ENCODE measurements at regions not wholly inside any gene's neighbourhood (a gene's known extent, or its start where the extent isn't known, plus 50 kb on each side); places are given as distances from the start of the nearest gene placed in this dataset.

DNA sequence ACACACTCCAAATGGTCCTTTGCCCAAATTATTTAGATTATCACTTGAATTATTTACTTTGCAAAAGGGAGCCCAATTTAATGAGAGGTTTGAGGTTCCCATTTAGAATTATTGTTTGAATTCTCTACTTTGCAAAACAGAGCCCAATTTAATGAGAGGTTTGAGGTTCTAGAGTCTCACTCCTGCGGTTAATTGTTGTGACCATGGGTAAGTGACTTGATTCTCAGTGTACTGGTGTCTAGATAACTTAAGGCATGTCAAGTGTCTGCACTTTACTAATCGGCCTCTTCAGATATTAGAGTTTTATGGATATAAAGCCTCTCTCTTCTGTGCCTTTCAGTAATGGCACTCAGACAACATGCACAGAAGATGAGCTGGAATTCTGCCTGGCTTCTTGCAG is 67.5 kb downstream of the YIPF5 start:
- Mint-ChIP-seq H3K4me3 (no peak overlapping the region), H3K4me1 (no peaks in the 10 kb centered on the region), H3K27me3 (peaks cover 13% of the 10 kb centered on the region), H3K27ac (no peak overlapping the region), H3K9me3 (ENCODE audit: insufficient read depth) (no peaks in the 10 kb centered on the region)
- Histone ChIP-seq H3K4me3 (ENCODE audit: control extremely low read depth in 1 of 5, extremely low read depth in 1 of 5, insufficient read depth in 1 of 5, low read depth in 2 of 5, low read length in 4 of 5) (no peak overlapping the region), H3K4me2 (replicated peaks; ENCODE audit: low read depth, low read length, poor library complexity, severe bottlenecking) (no peak overlapping the region), H3K4me1 (ENCODE audit: control insufficient read depth in 2 of 2, insufficient read depth in 2 of 2, low read length in 2 of 2) (no peaks in the 10 kb centered on the region), H3K9ac (ENCODE audit: low read length) (no peak overlapping the region), H3K79me2 (ENCODE audit: control insufficient read depth, insufficient read depth, low read length) (no peaks in the 10 kb centered on the region), H3K27me3 (replicated peaks in 1 of 4; ENCODE audit: control extremely low read depth in 1 of 4, control insufficient read depth in 3 of 4, insufficient read depth in 4 of 4, low read length in 3 of 4) (peaks cover 0 to 1% (median 0%) of the 10 kb centered on the region in 4 experiments), H4K20me1 (ENCODE audit: control insufficient read depth, insufficient read depth, low read length, poor library complexity, severe bottlenecking) (no peaks in the 10 kb centered on the region), H3K27ac (ENCODE audit: low read length in 2 of 2) (no peak overlapping the region), H2AFZ (ENCODE audit: insufficient read depth, low read depth, low read length, poor library complexity, severe bottlenecking) (no peak overlapping the region), H3K36me3 (replicated peaks in 1 of 2; ENCODE audit: control extremely low read depth in 1 of 2, control insufficient read depth in 1 of 2, extremely low read depth in 1 of 2, insufficient read depth in 2 of 2, low read length in 1 of 2) (no peaks in the 10 kb centered on the region), H3K9me3 (ENCODE audit: control extremely low read depth in 1 of 3, control insufficient read depth in 2 of 3, insufficient read depth in 1 of 3, low read length in 2 of 3) (no peaks in the 10 kb centered on the region)
- no peak for DNase-seq
- intact Hi-C loops (cut with micrococcal nuclease) = no loop called here
- 100% methylated on average over 1 of the region's 2 CpGs for WGBS (ENCODE audit: insufficient coverage)
- ChIA-PET CTCF (no interaction called here), POLR2A (no interaction called here)
- ATAC-seq (ENCODE audit: low read depth) = no peak
- TF ChIP-seq CTCF (IDR thresholded peaks at IDR 0.05) = no peak
- TF ChIP-seq EZH2 (IDR thresholded peaks at IDR 0.05; ENCODE audit: borderline replicate concordance, insufficient read depth, low read depth, low read length, poor library complexity, severe bottlenecking) = no peak

- Histone ChIP-seq H3K4me2 (replicated peaks; ENCODE audit: low read depth, low read length, poor library complexity, severe bottlenecking) (no peak overlapping the region), H3K27me3 (replicated peaks in 1 of 4; ENCODE audit: control extremely low read depth in 1 of 4, control insufficient read depth in 3 of 4, insufficient read depth in 4 of 4, low read length in 3 of 4) (peaks cover 0 to 3% (median 0%) of the 10 kb centered on the region in 4 experiments), H4K20me1 (ENCODE audit: control insufficient read depth, insufficient read depth, low read length, poor library complexity, severe bottlenecking) (no peaks in the 10 kb centered on the region), H3K4me3 (ENCODE audit: control extremely low read depth in 1 of 5, extremely low read depth in 1 of 5, insufficient read depth in 1 of 5, low read depth in 2 of 5, low read length in 4 of 5) (no peak overlapping the region), H3K4me1 (ENCODE audit: control insufficient read depth in 2 of 2, insufficient read depth in 2 of 2, low read length in 2 of 2) (no peaks in the 10 kb centered on the region), H3K9ac (ENCODE audit: low read length) (no peak overlapping the region), H3K79me2 (ENCODE audit: control insufficient read depth, insufficient read depth, low read length) (no peaks in the 10 kb centered on the region), H3K9me3 (ENCODE audit: control extremely low read depth in 1 of 3, control insufficient read depth in 2 of 3, insufficient read depth in 1 of 3, low read length in 2 of 3) (no peaks in the 10 kb centered on the region), H3K27ac (ENCODE audit: low read length in 2 of 2) (no peak overlapping the region), H2AFZ (ENCODE audit: insufficient read depth, low read depth, low read length, poor library complexity, severe bottlenecking) (no peak overlapping the region), H3K36me3 (replicated peaks in 1 of 2; ENCODE audit: control extremely low read depth in 1 of 2, control insufficient read depth in 1 of 2, extremely low read depth in 1 of 2, insufficient read depth in 2 of 2, low read length in 1 of 2) (no peaks in the 10 kb centered on the region)
- WGBS (ENCODE audit: insufficient coverage) = 90% methylated on average over 4 of the region's 6 CpGs
- intact Hi-C loops (cut with micrococcal nuclease) = no loop called here
- ChIA-PET POLR2A (no interaction called here), CTCF (no interaction called here)
- peaks cover 10% of the 10 kb centered on the region for H3K27me3 Mint-ChIP-seq
- H3K27ac Mint-ChIP-seq = no peak overlapping the region
- no peaks in the 10 kb centered on the region for H3K4me1 Mint-ChIP-seq
- H3K4me3 Mint-ChIP-seq = no peak overlapping the region
- TF ChIP-seq CTCF (IDR thresholded peaks at IDR 0.05) (no peak), EZH2 (IDR thresholded peaks at IDR 0.05; ENCODE audit: borderline replicate concordance, insufficient read depth, low read depth, low read length, poor library complexity, severe bottlenecking) (no peak)
- DNase-seq (no peak), ATAC-seq (ENCODE audit: low read depth) (no peak)
- H3K9me3 Mint-ChIP-seq (ENCODE audit: insufficient read depth) = no peaks in the 10 kb centered on the region
Measured at GRCh38 chr5:144103611-144104485, 66.6 kb downstream of the YIPF5 start.
